Upper lobe of left lung (tissue), 6 donors: ENCODE measurements at regions not wholly inside any gene's neighbourhood (a gene's known extent, or its start where the extent isn't known, plus 50 kb on each side); places are given as distances from the start of the nearest gene placed in this dataset.

Source experiments
- ATAC-seq, 2 donors: fragments of 200-7000 bp; cut with Tn5 transposase; one replicate each; pipeline ENCODE4 v1.9.1; 2022; ENCODE audit warnings: mild to moderate bottlenecking in 2 of 2, moderate library complexity in 2 of 2; ENCODE audit not compliant: low FRiP score in 2 of 2
- DNase-seq, 2 donors: peaks; one replicate each; pipeline ENCODE4 v3.0.0-alpha.2; 2019 to 2020
- H3K27ac ChIP-seq, 4 donors: fragments of 200-600 bp; sonication (generic); one replicate each; pipeline ENCODE4 v1.5.1; 2016 to 2019
- H3K27me3 ChIP-seq, 4 donors: fragments of 200-600 bp; sonication (generic); one replicate each; pipeline ENCODE4 v1.5.1; 2017 to 2019
- H3K36me3 ChIP-seq, 4 donors: fragments of 200-600 bp; sonication (generic); one replicate each; pipeline ENCODE4 v1.5.1; 2016 to 2019
- H3K4me1 ChIP-seq, 4 donors: fragments of 200-600 bp; sonication (generic); one replicate each; pipeline ENCODE4 v1.5.1; 2018 to 2019
- H3K4me3 ChIP-seq, 4 donors: fragments of 200-600 bp; sonication (generic); one replicate each; pipeline ENCODE4 v1.5.1; 2017 to 2019; ENCODE audit warnings: mild to moderate bottlenecking in 2 of 4, moderate library complexity in 1 of 4
- H3K9me3 ChIP-seq, 4 donors: fragments of 200-600 bp; sonication (generic); one replicate each; pipeline ENCODE4 v1.5.1; 2018 to 2019
- CTCF ChIP-seq, 6 experiments: fragments of 450-650 bp in 4 of 6; fragments of 200-600 bp in 2 of 6; sonication (generic) in 2 of 6; IDR thresholded peaks; one replicate each; pipeline ENCODE4 v1.5.1; 2016 to 2019; ENCODE audit warnings: antibody characterized with exemption in 6 of 6
- EP300 ChIP-seq, 4 donors: sonication (generic); formaldehyde crosslinking; IDR thresholded peaks; one replicate each; pipeline ENCODE4 v1.5.1; 2017; ENCODE audit warnings: antibody characterized with exemption in 4 of 4, control low read depth in 2 of 4
- POLR2A ChIP-seq, 4 donors: fragments of 450-650 bp; IDR thresholded peaks; one replicate each; pipeline ENCODE4 v1.5.1; 2016 to 2017; ENCODE audit warnings: antibody characterized with exemption in 4 of 4, mild to moderate bottlenecking in 2 of 4
- POLR2AphosphoS5 ChIP-seq, 2 donors: sonication (generic); formaldehyde crosslinking; IDR thresholded peaks; one replicate each; pipeline ENCODE4 v1.5.1; 2017; ENCODE audit warnings: antibody characterized with exemption in 2 of 2
- WGBS, 2 donors: methylation state at CpG; one replicate each; pipeline ENCODE4 v1.1.5; 2017 to 2018; 5-methylcytosine and 5-hydroxymethylcytosine counted together
- donor health status: DM: no; HTN: no; CAD: no; lungs with moderate emphysema.
- donor health status: DM: no; HTN: yes; CAD: no; lungs with severe emphysema.

DNA sequence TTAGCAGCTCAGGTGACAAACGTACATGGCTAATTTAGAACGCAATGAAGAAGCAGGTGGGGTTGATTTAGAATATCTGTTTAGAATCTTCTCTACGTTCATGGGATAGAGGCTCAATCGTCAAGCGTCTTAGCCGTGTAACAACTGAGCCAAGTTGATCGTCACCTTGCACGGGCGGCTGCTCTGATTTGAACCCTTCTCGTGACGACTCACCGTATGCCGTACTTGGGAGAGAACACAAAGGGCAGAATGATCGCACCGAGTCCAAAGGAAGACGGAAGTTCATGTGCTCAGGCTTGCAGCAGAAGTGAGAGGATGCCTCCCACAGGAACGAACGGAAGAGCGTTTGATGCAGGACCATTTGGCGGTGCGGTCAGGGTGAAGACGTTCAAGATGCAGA is 108.3 kb upstream of the TCERG1L start:
- 93 to 95% methylated on average over 22 of the region's 22 CpGs for WGBS, 2 donors
- H3K4me1 ChIP-seq: no peaks in the 10 kb centered on the region
- no peak for DNase-seq
- no peak for TF ChIP-seq EP300 (IDR thresholded peaks at IDR 0.05)
- TF ChIP-seq POLR2AphosphoS5 (IDR thresholded peaks at IDR 0.05): no peak
- no peak for TF ChIP-seq CTCF (IDR thresholded peaks at IDR 0.05)
- TF ChIP-seq POLR2A (IDR thresholded peaks at IDR 0.05): no peak
- H3K27ac ChIP-seq: no peak overlapping the region
- H3K27me3 ChIP-seq: no peaks in the 10 kb centered on the region
- H3K36me3 ChIP-seq: no peaks in the 10 kb centered on the region
- peaks cover 0 to 3% (median 0%) of the 10 kb centered on the region in 4 donors for H3K9me3 ChIP-seq
- H3K4me3 ChIP-seq: no peak overlapping the region
- no peak for ATAC-seq

DNA sequence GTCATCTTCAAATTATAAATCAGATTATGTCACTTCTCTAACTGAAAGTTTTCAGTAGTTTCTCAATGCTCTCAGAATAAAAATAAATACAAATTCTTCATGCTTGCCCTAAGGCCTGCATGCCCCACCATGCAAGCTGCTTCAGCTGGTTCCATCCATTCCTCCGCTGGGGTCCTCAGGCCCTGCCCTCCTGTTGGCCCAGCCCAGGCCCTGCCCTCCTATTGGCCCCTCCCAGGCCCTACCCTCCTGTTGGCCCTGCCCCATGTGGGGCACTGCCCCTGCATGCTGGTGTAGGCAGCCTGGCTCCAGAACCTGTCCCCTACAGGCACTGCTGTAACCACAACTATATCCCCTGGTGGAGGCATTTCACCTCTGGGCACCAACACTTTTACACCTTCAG is 109.3 kb upstream of the TCERG1L start:
- Histone ChIP-seq H3K4me3 (no peak overlapping the region), H3K27me3 (no peaks in the 10 kb centered on the region), H3K9me3 (peaks cover 0 to 3% (median 0%) of the 10 kb centered on the region in 4 donors), H3K4me1 (no peaks in the 10 kb centered on the region), H3K27ac (no peak overlapping the region), H3K36me3 (no peaks in the 10 kb centered on the region)
- DNase-seq (no peak), ATAC-seq (peak in 1 of 2 donors; percentile 44)
- 100% methylated on average over 1 of the region's 1 CpG for WGBS, 2 donors
- no peak for TF ChIP-seq CTCF (IDR thresholded peaks at IDR 0.05)
- no peak for TF ChIP-seq POLR2AphosphoS5 (IDR thresholded peaks at IDR 0.05)
- no peak for TF ChIP-seq POLR2A (IDR thresholded peaks at IDR 0.05)
- no peak for TF ChIP-seq EP300 (IDR thresholded peaks at IDR 0.05)

DNA sequence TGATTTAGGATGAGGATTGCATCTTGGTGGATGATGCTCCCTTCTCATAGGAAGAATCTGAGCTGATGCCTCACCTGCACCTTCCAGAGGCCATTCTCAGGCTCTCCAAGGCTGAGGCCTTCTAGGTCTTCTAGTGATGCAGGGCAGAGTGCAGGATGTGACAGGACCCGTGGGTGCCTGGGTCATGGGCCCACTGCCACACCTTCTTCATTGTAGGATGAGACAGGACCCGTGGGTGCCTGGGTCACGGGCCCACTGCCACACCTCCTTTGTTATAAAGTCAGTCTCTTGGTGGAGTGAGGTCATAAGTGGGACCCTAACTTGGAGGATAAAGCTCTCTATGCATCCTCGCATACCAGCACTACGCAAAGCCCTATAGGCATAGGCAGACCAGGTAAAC is 109.9 kb upstream of the TCERG1L start:
- DNase-seq: no peak
- Histone ChIP-seq H3K9me3 (peaks cover 0 to 3% (median 0%) of the 10 kb centered on the region in 4 donors), H3K4me1 (no peaks in the 10 kb centered on the region), H3K27ac (no peak overlapping the region), H3K36me3 (no peaks in the 10 kb centered on the region), H3K4me3 (no peak overlapping the region), H3K27me3 (no peaks in the 10 kb centered on the region)
- no peak for TF ChIP-seq POLR2AphosphoS5 (IDR thresholded peaks at IDR 0.05)
- TF ChIP-seq CTCF (IDR thresholded peaks at IDR 0.05): no peak
- no peak for TF ChIP-seq POLR2A (IDR thresholded peaks at IDR 0.05)
- no peak for TF ChIP-seq EP300 (IDR thresholded peaks at IDR 0.05)
- 76 to 84% methylated on average over 5 of the region's 5 CpGs for WGBS, 2 donors
- no peak for ATAC-seq

DNA sequence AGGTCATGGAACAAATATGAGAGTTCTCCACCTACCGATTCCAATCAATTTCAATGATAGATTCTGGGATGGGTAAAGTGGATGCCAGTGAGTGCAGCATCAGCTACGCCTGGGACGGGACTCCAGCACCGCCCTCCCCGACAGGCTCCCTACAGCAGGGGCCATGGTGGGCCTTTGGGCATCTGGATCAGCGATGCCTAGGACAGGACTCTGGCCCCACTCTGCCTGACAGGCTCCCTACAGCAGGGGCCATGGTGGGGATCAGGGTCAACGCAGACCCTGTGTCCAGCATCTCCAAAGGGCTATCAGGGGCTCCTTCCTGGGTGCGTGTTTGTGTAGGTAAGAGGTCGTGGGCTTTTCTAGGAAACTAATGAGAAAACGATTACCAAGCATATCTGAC is 111.2 kb upstream of the TCERG1L start:
- WGBS, 2 donors: 90 to 91% methylated on average over 7 to 10 of the region's 10 CpGs
- no peak for DNase-seq
- Histone ChIP-seq H3K9me3 (no peaks in the 10 kb centered on the region), H3K4me3 (no peak overlapping the region), H3K27ac (no peak overlapping the region), H3K27me3 (no peaks in the 10 kb centered on the region), H3K36me3 (no peaks in the 10 kb centered on the region), H3K4me1 (no peaks in the 10 kb centered on the region)
- no peak for ATAC-seq
- TF ChIP-seq CTCF (IDR thresholded peaks at IDR 0.05) (no peak), EP300 (IDR thresholded peaks at IDR 0.05) (no peak), POLR2A (IDR thresholded peaks at IDR 0.05) (no peak), POLR2AphosphoS5 (IDR thresholded peaks at IDR 0.05) (no peak)

DNA sequence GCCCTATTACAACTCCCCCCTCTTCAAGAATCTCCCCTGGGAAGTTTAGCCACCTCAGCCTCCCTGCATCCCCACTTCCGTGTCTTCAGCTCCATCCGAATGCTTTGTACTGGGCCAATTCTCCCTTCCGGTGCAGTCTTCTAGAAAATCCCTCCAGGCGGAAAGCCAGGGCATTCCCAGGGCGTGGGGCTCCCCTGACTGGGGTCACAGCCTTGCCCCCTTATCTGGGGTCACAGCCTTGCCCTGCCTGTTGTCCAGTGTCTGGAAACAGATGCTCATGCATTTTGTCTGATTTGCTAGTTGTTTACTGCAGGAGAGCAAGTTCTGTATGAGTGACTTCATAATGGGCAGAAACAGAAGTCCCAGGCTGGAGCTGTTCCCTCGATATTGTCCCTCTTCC is 112.5 kb upstream of the TCERG1L start:
- TF ChIP-seq POLR2AphosphoS5 (IDR thresholded peaks at IDR 0.05) (no peak), EP300 (IDR thresholded peaks at IDR 0.05) (no peak), POLR2A (IDR thresholded peaks at IDR 0.05) (no peak), CTCF (IDR thresholded peaks at IDR 0.05) (no peak)
- 69 to 80% methylated on average over 6 of the region's 6 CpGs for WGBS, 2 donors
- H3K27ac ChIP-seq: no peak overlapping the region
- no peak for ATAC-seq
- no peaks in the 10 kb centered on the region for H3K27me3 ChIP-seq
- H3K4me3 ChIP-seq: no peak overlapping the region
- no peaks in the 10 kb centered on the region for H3K4me1 ChIP-seq
- H3K36me3 ChIP-seq: no peaks in the 10 kb centered on the region
- no peaks in the 10 kb centered on the region for H3K9me3 ChIP-seq
- DNase-seq: no peak
